BE2C (cell line): ENCODE measurements at regions not wholly inside any gene's neighbourhood (a gene's known extent, or its start where the extent isn't known, plus 50 kb on each side); places are given as distances from the start of the nearest gene placed in this dataset.

ENCODE experiments used
- DNase-seq: peaks from one replicate; pipeline ENCODE4 v3.0.0-alpha.2; 2020
- H3K27me3 ChIP-seq: fragments of 250-450 bp; sonication (Bioruptor Pico); 2 replicates; pipeline ENCODE4 v1.5.1; 2020; ENCODE audit warnings: mild to moderate bottlenecking
- H3K36me3 ChIP-seq: fragments of 250-450 bp; sonication (Bioruptor Pico); 2 replicates; pipeline ENCODE4 v1.5.1; 2020; ENCODE audit warnings: mild to moderate bottlenecking
- H3K4me1 ChIP-seq: fragments of 250-450 bp; sonication (Bioruptor Pico); 2 replicates; pipeline ENCODE4 v1.5.1; 2020
- H3K4me3 ChIP-seq: 2 replicates; pipeline ENCODE4 v1.5.1; 2011; ENCODE audit warnings: low read depth, low read length
- H3K9me3 ChIP-seq: fragments of 250-450 bp; sonication (Bioruptor Pico); 2 replicates; pipeline ENCODE4 v1.5.1; 2020
- TF ChIP-seq, protein P1 (sequence below): IDR thresholded peaks from 2 replicates; pipeline ENCODE4 v1.5.1; 2012; ENCODE audit warnings: mild to moderate bottlenecking, low read depth, low read length

DNA sequence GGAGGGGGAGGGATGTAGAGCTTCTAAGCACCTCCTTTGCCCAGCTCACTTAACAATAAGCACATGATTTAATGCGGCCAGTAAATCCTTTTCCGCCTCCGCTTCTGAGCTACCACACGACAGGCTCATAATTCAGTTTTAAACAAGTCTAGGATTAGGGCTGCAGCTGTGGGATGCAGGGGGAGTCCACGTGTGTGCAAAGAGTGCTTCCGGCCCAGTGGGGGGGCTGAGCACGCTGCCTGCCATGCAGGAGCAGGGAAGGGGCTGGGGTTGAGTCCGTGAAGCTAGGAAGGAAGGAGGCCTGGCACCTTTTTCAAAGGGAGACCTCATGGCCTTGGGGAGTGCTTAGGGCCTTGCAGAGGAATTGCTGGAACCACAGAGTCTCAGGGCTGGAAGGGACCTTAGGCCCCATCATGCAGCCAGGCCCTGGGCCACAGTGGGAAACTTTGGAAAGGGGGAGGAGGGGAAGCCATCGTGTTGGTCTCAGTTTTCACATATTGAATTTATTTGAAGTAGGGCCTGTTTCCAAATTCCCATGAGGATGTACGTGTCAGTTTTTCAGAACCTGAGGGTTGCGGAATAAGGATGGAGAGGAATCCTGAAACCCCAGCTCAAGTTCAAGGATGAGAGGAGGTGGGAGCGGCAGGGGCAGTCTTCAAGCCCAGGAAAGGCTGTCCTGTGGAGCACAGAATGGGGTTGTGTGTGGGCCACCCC is 96.1 kb downstream of the VEGFA start:
- Histone ChIP-seq H3K4me1 (peaks cover 2% of the 10 kb centered on the region; the same call in 1 of the 2 replicates), H3K9me3 (no peaks in the 10 kb centered on the region), H3K27me3 (no peaks in the 10 kb centered on the region), H3K4me3 (no peak overlapping the region), H3K36me3 (no peaks in the 10 kb centered on the region)
- TF ChIP-seq, protein P1, sequence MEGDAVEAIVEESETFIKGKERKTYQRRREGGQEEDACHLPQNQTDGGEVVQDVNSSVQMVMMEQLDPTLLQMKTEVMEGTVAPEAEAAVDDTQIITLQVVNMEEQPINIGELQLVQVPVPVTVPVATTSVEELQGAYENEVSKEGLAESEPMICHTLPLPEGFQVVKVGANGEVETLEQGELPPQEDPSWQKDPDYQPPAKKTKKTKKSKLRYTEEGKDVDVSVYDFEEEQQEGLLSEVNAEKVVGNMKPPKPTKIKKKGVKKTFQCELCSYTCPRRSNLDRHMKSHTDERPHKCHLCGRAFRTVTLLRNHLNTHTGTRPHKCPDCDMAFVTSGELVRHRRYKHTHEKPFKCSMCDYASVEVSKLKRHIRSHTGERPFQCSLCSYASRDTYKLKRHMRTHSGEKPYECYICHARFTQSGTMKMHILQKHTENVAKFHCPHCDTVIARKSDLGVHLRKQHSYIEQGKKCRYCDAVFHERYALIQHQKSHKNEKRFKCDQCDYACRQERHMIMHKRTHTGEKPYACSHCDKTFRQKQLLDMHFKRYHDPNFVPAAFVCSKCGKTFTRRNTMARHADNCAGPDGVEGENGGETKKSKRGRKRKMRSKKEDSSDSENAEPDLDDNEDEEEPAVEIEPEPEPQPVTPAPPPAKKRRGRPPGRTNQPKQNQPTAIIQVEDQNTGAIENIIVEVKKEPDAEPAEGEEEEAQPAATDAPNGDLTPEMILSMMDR = no peak
- no peak for DNase-seq

DNA sequence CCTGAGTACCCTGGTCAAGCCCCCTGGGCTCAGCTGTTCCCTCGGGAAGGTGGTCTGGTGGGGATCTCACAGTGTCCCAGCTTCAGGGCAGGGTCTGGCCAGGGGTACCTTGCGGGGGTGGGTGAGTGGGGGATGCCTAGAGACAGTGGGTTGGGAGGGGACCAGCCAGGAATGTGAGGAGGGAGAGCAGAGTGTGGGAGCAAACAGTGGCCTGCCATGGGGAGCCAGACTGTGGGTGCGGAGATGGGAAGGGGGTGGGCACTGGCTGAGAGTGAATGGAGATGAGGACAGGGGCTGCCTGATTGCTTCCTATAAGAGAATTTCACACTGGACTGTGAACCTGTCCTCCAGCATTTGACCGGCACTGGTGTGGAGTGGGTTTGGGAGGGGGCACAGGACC is 95.1 kb downstream of the VEGFA start:
- no peaks in the 10 kb centered on the region for H3K27me3 ChIP-seq
- no peak for DNase-seq
- TF ChIP-seq, protein P1 = no peak
- H3K36me3 ChIP-seq = no peaks in the 10 kb centered on the region
- H3K9me3 ChIP-seq = no peaks in the 10 kb centered on the region
- H3K4me1 ChIP-seq = no peaks in the 10 kb centered on the region
- H3K4me3 ChIP-seq = no peak overlapping the region

DNA sequence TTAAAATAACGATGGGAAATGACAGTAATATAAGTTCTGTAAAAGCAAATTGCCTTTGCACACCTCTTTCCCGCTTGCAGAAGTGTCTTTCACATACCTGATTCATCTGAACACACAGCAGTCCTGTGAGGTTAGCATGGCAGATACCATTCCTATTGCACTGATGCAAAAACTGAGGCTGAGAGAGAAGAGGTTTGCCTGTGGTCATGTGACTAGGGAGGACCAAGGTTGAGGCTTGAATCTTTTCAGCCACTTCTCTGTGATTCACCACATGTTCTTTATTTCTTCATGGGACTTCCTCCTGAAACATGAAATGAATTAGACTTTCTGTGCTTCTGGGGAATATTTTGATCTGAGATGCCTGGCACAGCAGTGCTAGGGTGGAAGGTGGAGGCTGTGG is 92.9 kb downstream of the VEGFA start:
- no peaks in the 10 kb centered on the region; the same call in 1 of the 2 replicates for H3K4me1 ChIP-seq
- TF ChIP-seq, protein P1 = no peak

DNA sequence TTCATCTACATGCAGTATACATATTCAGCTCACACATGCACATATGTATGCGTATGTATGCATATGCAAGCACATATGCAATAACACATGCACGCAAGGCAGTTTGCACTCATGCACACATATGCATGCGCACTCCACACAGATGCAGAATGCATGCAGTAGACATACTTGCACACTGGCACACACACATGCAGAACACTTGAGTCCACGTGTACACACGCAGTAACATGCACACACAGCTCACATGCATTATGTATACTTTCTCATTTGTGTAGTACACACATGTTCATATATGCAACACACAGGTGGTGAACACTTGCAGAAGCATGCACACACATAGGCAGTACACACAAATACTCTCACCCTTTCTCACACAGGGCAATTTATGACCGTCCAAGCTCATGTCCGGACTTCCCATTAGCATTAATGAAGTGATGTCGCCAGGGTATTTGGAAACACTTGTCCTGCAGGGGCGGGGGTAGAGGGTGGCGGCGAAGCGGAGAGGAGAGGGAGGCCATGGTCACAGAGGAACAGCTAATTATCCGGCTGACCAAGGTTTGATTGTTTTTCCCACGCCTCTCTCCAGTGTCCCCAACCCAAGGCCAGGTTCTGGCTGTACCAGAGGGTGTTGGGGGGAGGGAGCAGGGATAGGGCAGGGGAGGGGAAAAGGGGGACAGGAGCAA is 91.3 kb downstream of the VEGFA start:
- DNase-seq = no peak
- Histone ChIP-seq H3K36me3 (no peaks in the 10 kb centered on the region), H3K27me3 (no peaks in the 10 kb centered on the region), H3K4me1 (peaks cover 3% of the 10 kb centered on the region), H3K9me3 (no peaks in the 10 kb centered on the region), H3K4me3 (no peak overlapping the region)
- TF ChIP-seq, protein P1 = no peak

More for the DNA sequence above, 92.9 kb downstream of the VEGFA start:
- DNase-seq = no peak
- Histone ChIP-seq H3K27me3 (no peaks in the 10 kb centered on the region), H3K4me3 (no peak overlapping the region), H3K36me3 (no peaks in the 10 kb centered on the region), H3K9me3 (no peaks in the 10 kb centered on the region)

DNA sequence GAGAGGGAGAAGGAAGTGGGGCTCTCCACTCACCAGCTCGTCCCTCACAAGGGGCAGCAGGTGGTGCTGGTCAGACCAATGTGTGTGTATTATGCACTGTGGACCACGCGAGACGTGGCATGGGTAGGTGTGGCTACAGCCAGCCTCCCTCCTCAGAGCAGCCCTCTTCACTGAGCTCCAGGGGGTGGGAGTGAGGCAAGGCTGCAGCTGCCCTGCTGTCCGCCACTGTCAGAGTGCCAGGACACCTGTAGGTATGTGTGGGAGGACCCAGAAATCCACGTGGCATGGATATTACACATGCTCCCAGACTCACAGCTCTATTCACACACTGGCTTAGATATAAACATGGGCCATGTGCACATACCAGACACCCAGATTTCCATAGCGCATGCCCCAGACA is 90.3 kb downstream of the VEGFA start:
- peak; percentile 37 for DNase-seq
- Histone ChIP-seq H3K9me3 (no peaks in the 10 kb centered on the region), H3K4me3 (no peak overlapping the region), H3K36me3 (no peaks in the 10 kb centered on the region), H3K4me1 (peaks cover 7% of the 10 kb centered on the region), H3K27me3 (no peaks in the 10 kb centered on the region)
- TF ChIP-seq, protein P1 = peak; percentile 15; the same call in 1 of the 2 replicates

DNA sequence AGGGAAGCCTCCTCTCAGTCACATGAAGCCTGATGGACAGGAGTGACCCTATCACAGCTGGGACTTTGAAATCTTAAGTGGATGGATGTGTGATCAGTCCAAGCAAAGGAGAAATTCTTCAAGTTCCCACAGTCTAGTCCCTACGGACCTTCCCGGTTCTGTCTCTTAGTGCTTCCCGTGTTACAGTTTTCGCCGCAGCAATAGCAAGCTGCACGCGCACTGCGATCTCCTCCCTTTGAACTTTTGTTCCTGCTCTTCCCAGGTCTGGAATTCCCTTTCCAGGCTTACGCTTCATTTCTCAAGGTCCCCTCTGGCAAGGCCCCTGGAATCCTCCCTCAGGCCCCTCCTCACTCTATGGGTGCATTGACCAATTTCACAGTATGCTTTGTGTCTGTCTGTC is 89.2 kb downstream of the VEGFA start:
- Histone ChIP-seq H3K9me3 (no peaks in the 10 kb centered on the region), H3K27me3 (no peaks in the 10 kb centered on the region), H3K36me3 (no peaks in the 10 kb centered on the region), H3K4me1 (peaks cover 7% of the 10 kb centered on the region), H3K4me3 (no peak overlapping the region)
- no peak for DNase-seq
- TF ChIP-seq, protein P1 = no peak
